ENCODE measurements at regions not wholly inside any gene's neighbourhood (a gene's known extent, or its start where the extent isn't known, plus 50 kb on each side); places are given as distances from the start of the nearest gene placed in this dataset.

GRCh38 chr18:34951625-34952379, 89.4 kb upstream of the MAPRE2 start:
- TF ChIP-seq CTCF (IDR thresholded peaks at IDR 0.05) (no peak), POLR2A (IDR thresholded peaks at IDR 0.05) (no peak)

All from thyroid gland (tissue), 4 donors.